Keratinocyte (primary cell): ENCODE measurements at regions not wholly inside any gene's neighbourhood (a gene's known extent, or its start where the extent isn't known, plus 50 kb on each side); places are given as distances from the start of the nearest gene placed in this dataset.

ENCODE experiments used
- DNase-seq: peaks from one replicate; pipeline ENCODE4 v3.0.0-alpha.2; 2011; ENCODE audit warnings: low read depth, missing footprints, low spot score
- FAIRE-seq: peaks from 2 replicates; lab custom pipeline; 2011; peaks lifted over from hg19 to GRCh38; lab: Jason Lieb, UNC
- H2AFZ ChIP-seq: 2 replicates; pipeline ENCODE4 v1.6.0; 2012; ENCODE audit warnings: low read length, control low read depth, inconsistent platforms; ENCODE audit not compliant: control insufficient read depth
- H3K27ac ChIP-seq: 2 replicates; pipeline ENCODE4 v1.5.1; 2011; ENCODE audit warnings: low read length; ENCODE audit not compliant: control insufficient read depth, insufficient read depth
- H3K27me3 ChIP-seq: 3 replicates; pipeline ENCODE4 v1.6.0; 2011; ENCODE audit warnings: low read length; ENCODE audit not compliant: control insufficient read depth, insufficient read depth; ENCODE audit errors: extremely low read depth
- H3K36me3 ChIP-seq, 2 experiments: 2 replicates in 1 of 2; 3 replicates in 1 of 2; pipeline ENCODE4 v1.5.1; 2011; ENCODE audit warnings: low read length in 2 of 2, mild to moderate bottlenecking in 1 of 2; ENCODE audit not compliant: control insufficient read depth in 2 of 2, insufficient read depth in 2 of 2; ENCODE audit errors: extremely low read depth in 1 of 2
- H3K4me1 ChIP-seq: 3 replicates; pipeline ENCODE4 v1.5.1; 2011; ENCODE audit warnings: low read length; ENCODE audit not compliant: control insufficient read depth, insufficient read depth; ENCODE audit errors: extremely low read depth
- H3K4me2 ChIP-seq: 3 replicates; pipeline ENCODE4 v1.6.0; 2011; ENCODE audit warnings: low read depth, low read length; ENCODE audit not compliant: control insufficient read depth, insufficient read depth; ENCODE audit errors: extremely low read depth
- H3K4me3 ChIP-seq, 3 experiments: fragments of 200-600 bp in 1 of 3; sonication (generic) in 1 of 3; 2 replicates in 2 of 3; 3 replicates in 1 of 3; pipeline ENCODE4 v1.5.1; 2011 to 2016; ENCODE audit warnings: low read length in 3 of 3, mild to moderate bottlenecking in 3 of 3, control low read depth in 2 of 3, inconsistent platforms in 1 of 3, low read depth in 1 of 3, mixed read lengths in 1 of 3, mixed run types in 1 of 3, moderate library complexity in 1 of 3; ENCODE audit not compliant: control insufficient read depth in 2 of 3, insufficient read depth in 2 of 3; ENCODE audit errors: extremely low read depth in 1 of 3
- H3K79me2 ChIP-seq: 2 replicates; pipeline ENCODE4 v1.6.0; 2012; ENCODE audit warnings: low read length; ENCODE audit not compliant: control insufficient read depth, insufficient read depth
- H3K9ac ChIP-seq: 3 replicates; pipeline ENCODE4 v1.6.0; 2011; ENCODE audit warnings: low read length; ENCODE audit not compliant: control insufficient read depth, insufficient read depth; ENCODE audit errors: extremely low read depth
- H3K9me1 ChIP-seq: 3 replicates; pipeline ENCODE4 v1.6.0; 2011; ENCODE audit warnings: low read length; ENCODE audit not compliant: control insufficient read depth, insufficient read depth; ENCODE audit errors: extremely low read depth
- H3K9me3 ChIP-seq: 2 replicates; pipeline ENCODE4 v1.5.1; 2012; ENCODE audit warnings: low read depth, low read length; ENCODE audit not compliant: control insufficient read depth
- H4K20me1 ChIP-seq: 3 replicates; pipeline ENCODE4 v1.6.0; 2011; ENCODE audit warnings: low read length; ENCODE audit not compliant: control insufficient read depth, insufficient read depth; ENCODE audit errors: extremely low read depth
- CTCF ChIP-seq, 3 experiments: IDR thresholded peaks in 1 of 3; conservative IDR thresholded peaks in 1 of 3; optimal IDR thresholded peaks in 1 of 3; 2 replicates in 2 of 3; 3 replicates in 1 of 3; pipeline versions ENCODE3 to v1.5.1; 2011; ENCODE audit warnings: low read length in 3 of 3, mild to moderate bottlenecking in 3 of 3, moderate library complexity in 2 of 3, control low read depth in 1 of 3, inconsistent platforms in 1 of 3; ENCODE audit not compliant: insufficient read depth in 2 of 3; ENCODE audit errors: extremely low read depth in 1 of 3
- EZH2 ChIP-seq: IDR thresholded peaks from one replicate; pipeline ENCODE4 v1.6.1; 2012; ENCODE audit warnings: inconsistent platforms, mild to moderate bottlenecking, low read length, moderate library complexity
- dilution Hi-C: fragments of 300-500 bp; cut with MboI; formaldehyde crosslinking; loops from one replicate; pipeline ENCODE4 v1.7.0; 2020; ENCODE audit warnings: low sequenced_read_pairs; ENCODE audit not compliant: extremely low pct_ligation_motif_present

GRCh38 chr6:8278562-8278961 lies 156.8 kb downstream of the SLC35B3 start:
- dilution Hi-C loops = no loop called here
- Histone ChIP-seq H3K27ac (no peak overlapping the region), H3K27me3 (no peaks in the 10 kb centered on the region), H3K79me2 (no peaks in the 10 kb centered on the region), H3K9me1 (no peaks in the 10 kb centered on the region), H2AFZ (no peak overlapping the region), H3K4me1 (no peaks in the 10 kb centered on the region), H4K20me1 (no peaks in the 10 kb centered on the region), H3K9me3 (no peaks in the 10 kb centered on the region), H3K36me3 (no peaks in the 10 kb centered on the region), H3K4me2 (no peak overlapping the region), H3K4me3 (no peak overlapping the region), H3K9ac (no peak overlapping the region)
- FAIRE-seq (no peak), DNase-seq (no peak)
- no peak for TF ChIP-seq EZH2

- FAIRE-seq (no peak), DNase-seq (no peak)
- Histone ChIP-seq H3K4me1 (no peaks in the 10 kb centered on the region), H2AFZ (no peak overlapping the region), H3K79me2 (no peaks in the 10 kb centered on the region), H3K9me1 (no peaks in the 10 kb centered on the region), H3K4me2 (no peak overlapping the region), H3K9ac (no peak overlapping the region), H4K20me1 (no peaks in the 10 kb centered on the region), H3K9me3 (no peaks in the 10 kb centered on the region), H3K27me3 (no peaks in the 10 kb centered on the region), H3K36me3 (no peaks in the 10 kb centered on the region), H3K4me3 (no peak overlapping the region), H3K27ac (no peak overlapping the region)
- TF ChIP-seq EZH2 (no peak), CTCF (optimal IDR thresholded peaks at IDR 0.05 in 1 of 3, IDR thresholded peaks at IDR 0.05 in 1 of 3, conservative IDR thresholded peaks at IDR 0.05 in 1 of 3; ENCODE audit: extremely low read depth in 1 of 3, insufficient read depth in 2 of 3, low read length in 3 of 3) (no peak)
- dilution Hi-C loops = no loop called here
Measured at GRCh38 chr6:8277769-8278168, 157.6 kb downstream of the SLC35B3 start.

- TF ChIP-seq CTCF (optimal IDR thresholded peaks at IDR 0.05 in 1 of 3, IDR thresholded peaks at IDR 0.05 in 1 of 3, conservative IDR thresholded peaks at IDR 0.05 in 1 of 3; ENCODE audit: extremely low read depth in 1 of 3, insufficient read depth in 2 of 3, low read length in 3 of 3) (no peak), EZH2 (no peak)
- FAIRE-seq (no peak), DNase-seq (no peak)
- Histone ChIP-seq H3K9me1 (no peaks in the 10 kb centered on the region), H3K4me2 (no peak overlapping the region), H3K27me3 (no peaks in the 10 kb centered on the region), H3K79me2 (no peaks in the 10 kb centered on the region), H2AFZ (no peak overlapping the region), H3K36me3 (no peaks in the 10 kb centered on the region), H3K9ac (no peak overlapping the region), H3K4me1 (no peaks in the 10 kb centered on the region), H4K20me1 (no peaks in the 10 kb centered on the region), H3K27ac (no peak overlapping the region), H3K9me3 (no peaks in the 10 kb centered on the region), H3K4me3 (no peak overlapping the region)
- dilution Hi-C loops = no loop called here
Measured at GRCh38 chr6:8276148-8276547, 159.2 kb downstream of the SLC35B3 start.
